B cell (primary cell): ENCODE measurements at regions not wholly inside any gene's neighbourhood (a gene's known extent, or its start where the extent isn't known, plus 50 kb on each side); places are given as distances from the start of the nearest gene placed in this dataset.

ENCODE experiments used
- EZH2 ChIP-seq: IDR thresholded peaks from 2 replicates; pipeline ENCODE4 v1.6.1; 2012; ENCODE audit warnings: borderline replicate concordance, low read depth, mild to moderate bottlenecking, moderate library complexity, low read length; ENCODE audit not compliant: insufficient read depth, poor library complexity, severe bottlenecking
- TF ChIP-seq, protein P1 (sequence below): fragments of 200-600 bp; IDR thresholded peaks from one replicate; pipeline ENCODE4 v1.8.0; 2022; ENCODE audit warnings: antibody characterized with exemption, mild to moderate bottlenecking

DNA sequence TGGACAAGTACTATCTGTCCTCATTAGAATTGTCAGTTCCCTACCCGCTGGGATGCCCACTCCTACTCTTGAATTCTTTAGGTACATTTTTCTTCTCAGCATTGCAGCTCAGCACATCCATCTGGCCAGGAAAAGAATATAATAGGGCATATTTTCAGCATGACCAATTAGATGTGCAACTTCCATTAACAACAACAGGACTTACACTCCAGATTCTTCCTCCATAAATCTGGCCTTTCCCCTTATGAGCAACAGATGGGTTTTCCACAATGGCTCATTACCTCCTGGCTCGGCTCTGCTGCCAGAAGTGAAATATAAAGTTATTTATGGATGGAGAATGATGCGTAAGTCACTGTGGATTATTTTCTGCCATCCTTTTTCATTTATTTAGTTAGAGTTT, 443.8 kb upstream of the TGFBR2 start:
- TF ChIP-seq, protein P1, sequence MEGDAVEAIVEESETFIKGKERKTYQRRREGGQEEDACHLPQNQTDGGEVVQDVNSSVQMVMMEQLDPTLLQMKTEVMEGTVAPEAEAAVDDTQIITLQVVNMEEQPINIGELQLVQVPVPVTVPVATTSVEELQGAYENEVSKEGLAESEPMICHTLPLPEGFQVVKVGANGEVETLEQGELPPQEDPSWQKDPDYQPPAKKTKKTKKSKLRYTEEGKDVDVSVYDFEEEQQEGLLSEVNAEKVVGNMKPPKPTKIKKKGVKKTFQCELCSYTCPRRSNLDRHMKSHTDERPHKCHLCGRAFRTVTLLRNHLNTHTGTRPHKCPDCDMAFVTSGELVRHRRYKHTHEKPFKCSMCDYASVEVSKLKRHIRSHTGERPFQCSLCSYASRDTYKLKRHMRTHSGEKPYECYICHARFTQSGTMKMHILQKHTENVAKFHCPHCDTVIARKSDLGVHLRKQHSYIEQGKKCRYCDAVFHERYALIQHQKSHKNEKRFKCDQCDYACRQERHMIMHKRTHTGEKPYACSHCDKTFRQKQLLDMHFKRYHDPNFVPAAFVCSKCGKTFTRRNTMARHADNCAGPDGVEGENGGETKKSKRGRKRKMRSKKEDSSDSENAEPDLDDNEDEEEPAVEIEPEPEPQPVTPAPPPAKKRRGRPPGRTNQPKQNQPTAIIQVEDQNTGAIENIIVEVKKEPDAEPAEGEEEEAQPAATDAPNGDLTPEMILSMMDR: no peak
- TF ChIP-seq EZH2: no peak
